Activated naive CD8-positive, alpha-beta T cell treated with anti-CD3 and anti-CD28 coated beads, Interleukin-2, amount 10 ng/mL, durations not matched to agents 7 days and 5 days (primary cell): ENCODE measurements at regions not wholly inside any gene's neighbourhood (a gene's known extent, or its start where the extent isn't known, plus 50 kb on each side); places are given as distances from the start of the nearest gene placed in this dataset.

Source experiments
- ATAC-seq: fragments of 150-1000 bp; cut with Tn5 transposase; one replicate; pipeline ENCODE4 v1.10.0; 2021; ENCODE audit warnings: low read depth, moderate library complexity
- POLR2A ChIA-PET: fragments of 350-600 bp; sonication (Branson Sonifier 250); formaldehyde crosslinking; loops from one replicate; lab custom pipeline; 2021; ENCODE audit warnings: antibody characterized with exemption; lab: Charles Lee
- DNase-seq: peaks from one replicate; pipeline ENCODE4 v3.0.0; 2021
- H3K27ac Mint-ChIP-seq: one replicate; pipeline ENCODE4 v1.8.0; 2022; ENCODE audit warnings: mild to moderate bottlenecking, mixed read lengths
- H3K27me3 Mint-ChIP-seq: one replicate; pipeline ENCODE4 v1.8.0; 2022; ENCODE audit warnings: mild to moderate bottlenecking, moderate library complexity, mixed read lengths
- H3K36me3 Mint-ChIP-seq: one replicate; pipeline ENCODE4 v1.8.0; 2021; ENCODE audit warnings: mild to moderate bottlenecking, mixed read lengths
- H3K4me1 Mint-ChIP-seq: one replicate; pipeline ENCODE4 v1.8.0; 2021; ENCODE audit warnings: mixed read lengths
- H3K4me3 Mint-ChIP-seq: one replicate; pipeline ENCODE4 v1.8.0; 2022; ENCODE audit warnings: mild to moderate bottlenecking, moderate library complexity, mixed read lengths
- H3K9me3 Mint-ChIP-seq: one replicate; pipeline ENCODE4 v1.8.0; 2021; ENCODE audit warnings: mixed read lengths

GRCh38 chr4:27215220-27215826 is 354.7 kb downstream of the STIM2 start:
- no peak for DNase-seq
- ATAC-seq = no peak
- no peak overlapping the region for H3K27ac Mint-ChIP-seq
- H3K36me3 Mint-ChIP-seq = no peaks in the 10 kb centered on the region
- H3K4me1 Mint-ChIP-seq = no peaks in the 10 kb centered on the region
- no peaks in the 10 kb centered on the region for H3K9me3 Mint-ChIP-seq
- POLR2A ChIA-PET = no interaction called here
- no peaks in the 10 kb centered on the region for H3K27me3 Mint-ChIP-seq
- H3K4me3 Mint-ChIP-seq = no peak overlapping the region

- no peak overlapping the region for H3K4me3 Mint-ChIP-seq
- H3K4me1 Mint-ChIP-seq = no peaks in the 10 kb centered on the region
- no peaks in the 10 kb centered on the region for H3K36me3 Mint-ChIP-seq
- H3K27me3 Mint-ChIP-seq = no peaks in the 10 kb centered on the region
- H3K9me3 Mint-ChIP-seq = no peaks in the 10 kb centered on the region
- no peak overlapping the region for H3K27ac Mint-ChIP-seq
- ATAC-seq = no peak
- POLR2A ChIA-PET = no interaction called here
- no peak for DNase-seq
These were observed 356.7 kb downstream of the STIM2 start for GRCh38 chr4:27217261-27217769.

- no peak for ATAC-seq
These were observed 357.4 kb downstream of the STIM2 start for GRCh38 chr4:27218013-27218412.

GRCh38 chr4:27223326-27223725 is 362.7 kb downstream of the STIM2 start:
- no peak for ATAC-seq
- Mint-ChIP-seq H3K4me3 (no peak overlapping the region), H3K4me1 (no peaks in the 10 kb centered on the region), H3K27me3 (no peaks in the 10 kb centered on the region), H3K9me3 (no peaks in the 10 kb centered on the region), H3K36me3 (no peaks in the 10 kb centered on the region), H3K27ac (no peak overlapping the region)
- POLR2A ChIA-PET = no interaction called here
- no peak for DNase-seq

More at GRCh38 chr4:27218013-27218412, 357.4 kb downstream of the STIM2 start:
- Mint-ChIP-seq H3K4me1 (no peaks in the 10 kb centered on the region), H3K9me3 (no peaks in the 10 kb centered on the region), H3K27me3 (no peaks in the 10 kb centered on the region), H3K27ac (no peak overlapping the region), H3K36me3 (no peaks in the 10 kb centered on the region), H3K4me3 (no peak overlapping the region)
- no peak for DNase-seq
- POLR2A ChIA-PET = no interaction called here

GRCh38 chr4:27233531-27233930 is 372.9 kb downstream of the STIM2 start:
- no peak overlapping the region for H3K27ac Mint-ChIP-seq
- ATAC-seq = no peak
- POLR2A ChIA-PET = no interaction called here
- no peaks in the 10 kb centered on the region for H3K27me3 Mint-ChIP-seq
- H3K4me1 Mint-ChIP-seq = no peaks in the 10 kb centered on the region
- no peak for DNase-seq
- H3K9me3 Mint-ChIP-seq = peaks cover 3% of the 10 kb centered on the region
- no peaks in the 10 kb centered on the region for H3K36me3 Mint-ChIP-seq
- no peak overlapping the region for H3K4me3 Mint-ChIP-seq

- Mint-ChIP-seq H3K4me3 (no peak overlapping the region), H3K36me3 (no peaks in the 10 kb centered on the region)
- POLR2A ChIA-PET = no interaction called here
These were observed 373.8 kb downstream of the STIM2 start for GRCh38 chr4:27234306-27234899.

GRCh38 chr4:27239641-27240040 is 379.0 kb downstream of the STIM2 start:
- DNase-seq (no peak), ATAC-seq (no peak)
- Mint-ChIP-seq H3K36me3 (no peaks in the 10 kb centered on the region), H3K27me3 (no peaks in the 10 kb centered on the region), H3K27ac (no peak overlapping the region), H3K9me3 (peaks cover 1% of the 10 kb centered on the region), H3K4me3 (no peak overlapping the region), H3K4me1 (no peaks in the 10 kb centered on the region)
- POLR2A ChIA-PET = no interaction called here

More at GRCh38 chr4:27234306-27234899, 373.8 kb downstream of the STIM2 start:
- no peak for DNase-seq
- Mint-ChIP-seq H3K4me1 (no peaks in the 10 kb centered on the region), H3K9me3 (peaks cover 3% of the 10 kb centered on the region), H3K27me3 (no peaks in the 10 kb centered on the region), H3K27ac (no peak overlapping the region)
- no peak for ATAC-seq

GRCh38 chr4:27242217-27242616 is 381.6 kb downstream of the STIM2 start:
- Mint-ChIP-seq H3K27ac (no peak overlapping the region), H3K4me3 (no peak overlapping the region), H3K4me1 (no peaks in the 10 kb centered on the region), H3K9me3 (peaks cover 1% of the 10 kb centered on the region), H3K36me3 (no peaks in the 10 kb centered on the region), H3K27me3 (no peaks in the 10 kb centered on the region)
- DNase-seq (no peak), ATAC-seq (no peak)
- POLR2A ChIA-PET = no interaction called here

GRCh38 chr4:27245216-27245615 is 384.6 kb downstream of the STIM2 start:
- POLR2A ChIA-PET = no interaction called here
- peaks cover 1% of the 10 kb centered on the region for H3K9me3 Mint-ChIP-seq

GRCh38 chr4:27248829-27249228 is 388.2 kb downstream of the STIM2 start:
- H3K9me3 Mint-ChIP-seq = peaks cover 1% of the 10 kb centered on the region
- DNase-seq (no peak), ATAC-seq (no peak)
- POLR2A ChIA-PET = no interaction called here
- no peaks in the 10 kb centered on the region for H3K4me1 Mint-ChIP-seq
- no peak overlapping the region for H3K4me3 Mint-ChIP-seq
- H3K36me3 Mint-ChIP-seq = no peaks in the 10 kb centered on the region
- H3K27ac Mint-ChIP-seq = no peak overlapping the region
- no peaks in the 10 kb centered on the region for H3K27me3 Mint-ChIP-seq

More at GRCh38 chr4:27245216-27245615, 384.6 kb downstream of the STIM2 start:
- H3K4me3 Mint-ChIP-seq = no peak overlapping the region
- H3K27ac Mint-ChIP-seq = no peak overlapping the region
- H3K27me3 Mint-ChIP-seq = no peaks in the 10 kb centered on the region
- ATAC-seq = no peak
- H3K4me1 Mint-ChIP-seq = no peaks in the 10 kb centered on the region
- DNase-seq = no peak
- no peaks in the 10 kb centered on the region for H3K36me3 Mint-ChIP-seq

GRCh38 chr4:27251771-27252170 is 391.1 kb downstream of the STIM2 start:
- Mint-ChIP-seq H3K9me3 (no peaks in the 10 kb centered on the region), H3K27ac (no peak overlapping the region), H3K27me3 (no peaks in the 10 kb centered on the region), H3K4me3 (no peak overlapping the region), H3K36me3 (no peaks in the 10 kb centered on the region), H3K4me1 (no peaks in the 10 kb centered on the region)
- POLR2A ChIA-PET = no interaction called here
- ATAC-seq (no peak), DNase-seq (no peak)

GRCh38 chr4:27267339-27267969 is 406.8 kb downstream of the STIM2 start:
- no peak for ATAC-seq
- POLR2A ChIA-PET = no interaction called here
- no peaks in the 10 kb centered on the region for H3K4me1 Mint-ChIP-seq
- no peaks in the 10 kb centered on the region for H3K36me3 Mint-ChIP-seq
- H3K27ac Mint-ChIP-seq = no peak overlapping the region
- DNase-seq = no peak
- H3K9me3 Mint-ChIP-seq = no peaks in the 10 kb centered on the region
- H3K27me3 Mint-ChIP-seq = no peaks in the 10 kb centered on the region
- no peak overlapping the region for H3K4me3 Mint-ChIP-seq

GRCh38 chr4:27267970-27268355 is 407.3 kb downstream of the STIM2 start:
- DNase-seq (no peak), ATAC-seq (no peak)
- Mint-ChIP-seq H3K4me1 (no peaks in the 10 kb centered on the region), H3K27ac (no peak overlapping the region), H3K36me3 (no peaks in the 10 kb centered on the region), H3K27me3 (no peaks in the 10 kb centered on the region), H3K9me3 (no peaks in the 10 kb centered on the region), H3K4me3 (no peak overlapping the region)
- POLR2A ChIA-PET = no interaction called here

GRCh38 chr4:27270435-27270834 is 409.8 kb downstream of the STIM2 start:
- POLR2A ChIA-PET = no interaction called here
- Mint-ChIP-seq H3K27ac (no peak overlapping the region), H3K4me3 (no peak overlapping the region), H3K36me3 (no peaks in the 10 kb centered on the region), H3K9me3 (no peaks in the 10 kb centered on the region), H3K27me3 (no peaks in the 10 kb centered on the region), H3K4me1 (no peaks in the 10 kb centered on the region)
- DNase-seq (no peak), ATAC-seq (no peak)
